ENCODE measurements at regions not wholly inside any gene's neighbourhood (a gene's known extent, or its start where the extent isn't known, plus 50 kb on each side); places are given as distances from the start of the nearest gene placed in this dataset.

GRCh38 chr3:76293856-76294255, 508.5 kb upstream of the ZNF717 start:
- Mint-ChIP-seq H3K27me3 (ENCODE audit: unreplicated experiment) (no peaks in the 10 kb centered on the region), H3K36me3 (ENCODE audit: unreplicated experiment) (no peaks in the 10 kb centered on the region), H3K27ac (ENCODE audit: unreplicated experiment) (no peak overlapping the region), H3K9me3 (ENCODE audit: unreplicated experiment) (peaks cover 5% of the 10 kb centered on the region), H3K4me1 (ENCODE audit: unreplicated experiment) (no peaks in the 10 kb centered on the region), H3K4me3 (ENCODE audit: unreplicated experiment) (no peak overlapping the region)
- TF ChIP-seq CTCF (IDR thresholded peaks at IDR 0.05), result no peak
- no peak for DNase-seq (ENCODE audit: extremely low spot score, unreplicated experiment)

GRCh38 chr3:76300746-76301145, 515.4 kb upstream of the ZNF717 start:
- Mint-ChIP-seq H3K36me3 (ENCODE audit: unreplicated experiment) (no peaks in the 10 kb centered on the region), H3K27ac (ENCODE audit: unreplicated experiment) (no peak overlapping the region), H3K9me3 (ENCODE audit: unreplicated experiment) (no peaks in the 10 kb centered on the region), H3K27me3 (ENCODE audit: unreplicated experiment) (no peaks in the 10 kb centered on the region), H3K4me1 (ENCODE audit: unreplicated experiment) (no peaks in the 10 kb centered on the region), H3K4me3 (ENCODE audit: unreplicated experiment) (no peak overlapping the region)
- DNase-seq (ENCODE audit: extremely low spot score, unreplicated experiment), result no peak
- TF ChIP-seq CTCF (IDR thresholded peaks at IDR 0.05), result no peak

GRCh38 chr3:76307556-76307955, 522.2 kb upstream of the ZNF717 start:
- Mint-ChIP-seq H3K27ac (ENCODE audit: unreplicated experiment) (no peak overlapping the region), H3K4me3 (ENCODE audit: unreplicated experiment) (no peak overlapping the region), H3K9me3 (ENCODE audit: unreplicated experiment) (no peaks in the 10 kb centered on the region), H3K27me3 (ENCODE audit: unreplicated experiment) (no peaks in the 10 kb centered on the region), H3K4me1 (ENCODE audit: unreplicated experiment) (peaks cover 17% of the 10 kb centered on the region), H3K36me3 (ENCODE audit: unreplicated experiment) (no peaks in the 10 kb centered on the region)
- TF ChIP-seq CTCF (IDR thresholded peaks at IDR 0.05), result no peak
- no peak for DNase-seq (ENCODE audit: extremely low spot score, unreplicated experiment)

- Mint-ChIP-seq H3K27ac (ENCODE audit: unreplicated experiment) (no peak overlapping the region), H3K4me3 (ENCODE audit: unreplicated experiment) (no peak overlapping the region), H3K4me1 (ENCODE audit: unreplicated experiment) (peaks cover 17% of the 10 kb centered on the region), H3K9me3 (ENCODE audit: unreplicated experiment) (no peaks in the 10 kb centered on the region), H3K36me3 (ENCODE audit: unreplicated experiment) (no peaks in the 10 kb centered on the region), H3K27me3 (ENCODE audit: unreplicated experiment) (no peaks in the 10 kb centered on the region)
- no peak for TF ChIP-seq CTCF (IDR thresholded peaks at IDR 0.05)
- DNase-seq (ENCODE audit: extremely low spot score, unreplicated experiment), result no peak
These were observed 523.2 kb upstream of the ZNF717 start for GRCh38 chr3:76308541-76308940.

GRCh38 chr3:76310089-76310488, 524.7 kb upstream of the ZNF717 start:
- Mint-ChIP-seq H3K4me1 (ENCODE audit: unreplicated experiment) (peaks cover 17% of the 10 kb centered on the region), H3K9me3 (ENCODE audit: unreplicated experiment) (no peaks in the 10 kb centered on the region), H3K36me3 (ENCODE audit: unreplicated experiment) (no peaks in the 10 kb centered on the region), H3K27me3 (ENCODE audit: unreplicated experiment) (no peaks in the 10 kb centered on the region), H3K27ac (ENCODE audit: unreplicated experiment) (no peak overlapping the region), H3K4me3 (ENCODE audit: unreplicated experiment) (no peak overlapping the region)
- DNase-seq (ENCODE audit: extremely low spot score, unreplicated experiment), result no peak
- no peak for TF ChIP-seq CTCF (IDR thresholded peaks at IDR 0.05)

All from osteocyte (in vitro differentiated cells).